ENCODE measurements at regions not wholly inside any gene's neighbourhood (a gene's known extent, or its start where the extent isn't known, plus 50 kb on each side); places are given as distances from the start of the nearest gene placed in this dataset.

DNA sequence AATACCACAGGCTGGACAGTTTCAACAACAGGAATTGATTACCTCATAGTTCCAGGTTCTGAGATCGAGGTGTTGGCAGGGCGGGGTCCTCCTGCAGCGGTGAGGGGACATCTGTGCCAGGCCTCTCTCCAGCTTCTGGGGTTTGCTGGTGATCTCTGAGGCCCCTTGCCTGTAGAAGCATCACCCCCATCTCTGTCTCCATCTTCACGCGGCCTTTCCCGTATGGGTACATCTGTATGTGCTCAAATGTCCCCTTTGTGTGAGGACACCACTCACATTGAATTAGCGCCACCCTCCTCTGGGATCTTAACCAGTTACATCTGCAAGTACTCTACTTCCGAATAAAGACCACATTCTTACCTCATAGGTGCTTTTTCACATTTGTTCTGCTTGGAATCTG lies 1029.9 kb downstream of the BRD1 start:
- DNase-seq: no peak

DNA sequence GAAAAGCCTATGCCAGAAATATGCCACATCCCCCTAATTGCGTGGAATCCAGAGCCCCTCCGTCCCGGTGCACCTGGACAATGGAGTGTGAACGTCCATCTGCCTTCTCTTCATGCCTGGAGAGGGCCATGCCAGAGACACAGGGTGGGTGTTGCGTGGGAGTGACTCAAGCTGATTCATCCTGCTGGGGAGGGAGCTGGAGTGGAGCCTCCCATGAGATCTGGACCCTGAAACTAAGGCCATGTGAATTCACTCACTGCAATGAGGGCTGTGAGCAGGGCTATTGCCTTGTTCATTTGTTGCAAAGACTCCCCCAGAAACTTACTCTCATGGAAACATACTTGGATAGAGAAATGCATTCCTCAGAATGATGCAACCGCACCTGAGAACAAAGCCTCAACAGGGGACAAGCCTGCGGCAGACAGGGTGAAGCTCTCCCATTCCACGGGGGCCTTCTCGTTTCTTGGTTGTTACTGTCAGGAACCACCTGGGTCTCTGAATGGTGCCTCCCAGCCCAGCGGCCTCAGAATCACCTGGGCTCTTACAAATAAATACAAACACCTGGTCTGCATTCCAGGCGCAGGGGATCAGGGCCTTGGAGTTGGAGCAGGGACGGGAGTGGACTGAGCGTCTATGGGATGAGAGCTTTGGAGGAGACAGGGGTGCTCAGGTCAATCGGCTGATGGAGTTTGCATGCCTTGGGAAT lies 1031.2 kb downstream of the BRD1 start:
- no peak for DNase-seq

DNA sequence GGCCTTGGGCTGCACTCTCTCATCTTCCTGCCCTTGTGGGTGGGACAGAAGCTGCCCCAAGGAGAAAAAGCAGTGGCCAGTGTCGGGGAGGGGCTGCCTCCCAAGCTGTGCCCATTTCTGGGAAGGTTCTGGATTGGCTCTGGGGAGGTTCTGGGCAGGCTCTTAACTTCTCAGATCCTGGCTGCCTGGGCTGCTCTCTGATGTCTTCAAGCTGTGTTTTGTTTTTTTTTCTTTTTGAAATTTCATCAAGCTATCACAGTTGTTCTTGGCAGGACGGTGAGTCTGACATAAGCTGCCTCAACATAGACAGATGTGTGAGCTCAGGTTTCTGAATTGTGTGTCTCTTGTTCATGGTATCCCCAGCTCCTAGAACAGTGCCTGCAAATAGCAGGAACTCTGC lies 1032.0 kb downstream of the BRD1 start:
- DNase-seq: no peak

DNA sequence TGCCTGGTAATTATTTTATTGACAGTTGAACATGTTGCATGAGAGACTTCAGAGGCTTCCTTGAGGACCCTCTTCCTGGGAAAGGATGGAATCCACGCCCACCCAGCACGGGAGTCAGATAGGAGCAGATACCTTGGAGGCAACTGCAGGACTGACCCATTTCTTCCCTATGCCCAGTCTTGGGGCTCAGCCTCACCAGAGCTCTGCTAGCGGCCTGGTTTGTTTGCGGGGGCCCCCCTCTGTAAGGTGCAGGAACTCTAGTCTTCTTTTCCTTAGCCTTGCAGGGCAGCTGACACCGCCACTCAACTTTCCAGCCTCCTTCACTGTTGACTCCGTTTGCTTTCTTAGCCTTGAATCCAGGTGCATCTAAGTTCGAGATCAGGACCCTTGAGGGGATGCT lies 1032.8 kb downstream of the BRD1 start:
- no peak for DNase-seq

DNA sequence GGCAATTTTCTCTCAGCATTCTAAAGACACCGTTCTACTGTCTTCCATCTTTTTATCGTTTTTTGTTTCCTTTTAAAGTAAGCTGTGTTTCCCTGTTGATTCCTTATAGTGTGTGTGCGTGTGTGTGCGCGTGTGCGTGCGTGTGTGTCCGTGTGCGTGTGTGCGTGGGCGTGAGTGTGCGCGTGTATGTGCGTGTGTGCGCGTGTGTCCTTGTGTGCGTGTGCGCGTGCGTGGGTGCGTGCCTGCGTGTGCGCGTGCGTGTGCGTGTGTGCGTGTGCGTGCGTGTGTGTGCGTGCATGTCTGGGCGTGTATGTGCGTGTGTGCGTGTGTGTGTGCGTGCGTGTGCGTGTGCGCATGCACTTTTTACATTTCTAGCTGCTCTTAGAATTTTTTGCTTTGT lies 1033.7 kb downstream of the BRD1 start:
- DNase-seq: no peak

DNA sequence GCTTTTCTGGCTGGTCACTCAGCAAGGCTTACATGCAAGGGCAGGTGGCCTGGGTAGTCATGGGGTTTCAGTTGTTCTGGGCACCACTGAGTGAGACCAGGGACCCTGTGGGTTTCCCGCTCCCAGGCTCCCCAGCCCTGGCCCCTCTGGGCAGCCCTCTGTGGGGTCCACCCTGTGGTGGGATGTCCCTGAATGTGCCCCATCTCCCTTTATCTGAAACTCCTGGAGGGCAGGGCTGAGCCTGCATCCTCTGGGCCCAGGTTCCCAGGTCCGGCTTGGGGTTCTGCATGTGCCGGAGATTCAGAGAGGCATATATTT lies 1041.0 kb downstream of the BRD1 start:
- DNase-seq: no peak

DNA sequence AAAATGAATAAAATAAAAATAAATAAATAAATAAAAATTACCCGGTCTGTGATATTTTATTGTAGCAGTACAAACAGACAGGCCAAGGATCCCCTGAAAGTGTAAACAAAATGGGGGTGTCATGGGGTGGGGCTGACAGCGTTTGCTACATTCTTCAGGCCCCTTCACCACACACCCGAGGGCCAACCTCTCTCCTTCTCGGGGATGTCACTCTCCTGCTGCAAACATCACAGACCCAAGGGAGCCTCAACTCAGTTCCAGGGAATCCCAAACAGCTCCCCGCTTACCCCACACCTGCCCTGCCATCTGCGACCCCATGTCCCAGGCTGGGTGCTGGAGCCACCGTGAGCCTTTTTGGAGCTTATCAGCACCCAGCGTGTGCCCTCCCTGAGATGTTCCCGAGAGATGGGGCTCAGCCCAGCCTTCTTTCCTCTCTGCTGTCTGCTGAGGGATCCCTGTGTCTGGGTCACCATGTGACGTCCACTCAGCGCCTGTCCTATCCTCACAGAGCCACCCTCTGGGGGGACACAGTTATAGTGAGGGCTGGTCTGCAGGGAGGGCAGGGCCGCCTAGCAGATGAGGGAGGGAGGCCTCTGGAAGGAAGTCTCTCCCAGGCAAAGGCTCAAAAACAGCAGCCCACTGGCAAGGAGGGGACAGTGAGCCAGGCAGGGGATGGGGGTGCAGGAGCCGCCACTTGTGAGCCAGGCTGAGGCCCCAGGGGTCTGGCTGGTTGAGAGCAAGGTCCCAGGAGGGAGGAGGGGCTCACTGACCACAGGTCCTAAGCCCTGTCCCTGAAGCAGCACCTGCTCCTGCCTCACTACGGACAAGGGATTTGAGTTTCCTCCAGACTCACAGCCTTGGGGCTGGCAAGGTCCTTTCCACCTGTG lies 1041.6 kb downstream of the BRD1 start:
- no peak for DNase-seq

DNA sequence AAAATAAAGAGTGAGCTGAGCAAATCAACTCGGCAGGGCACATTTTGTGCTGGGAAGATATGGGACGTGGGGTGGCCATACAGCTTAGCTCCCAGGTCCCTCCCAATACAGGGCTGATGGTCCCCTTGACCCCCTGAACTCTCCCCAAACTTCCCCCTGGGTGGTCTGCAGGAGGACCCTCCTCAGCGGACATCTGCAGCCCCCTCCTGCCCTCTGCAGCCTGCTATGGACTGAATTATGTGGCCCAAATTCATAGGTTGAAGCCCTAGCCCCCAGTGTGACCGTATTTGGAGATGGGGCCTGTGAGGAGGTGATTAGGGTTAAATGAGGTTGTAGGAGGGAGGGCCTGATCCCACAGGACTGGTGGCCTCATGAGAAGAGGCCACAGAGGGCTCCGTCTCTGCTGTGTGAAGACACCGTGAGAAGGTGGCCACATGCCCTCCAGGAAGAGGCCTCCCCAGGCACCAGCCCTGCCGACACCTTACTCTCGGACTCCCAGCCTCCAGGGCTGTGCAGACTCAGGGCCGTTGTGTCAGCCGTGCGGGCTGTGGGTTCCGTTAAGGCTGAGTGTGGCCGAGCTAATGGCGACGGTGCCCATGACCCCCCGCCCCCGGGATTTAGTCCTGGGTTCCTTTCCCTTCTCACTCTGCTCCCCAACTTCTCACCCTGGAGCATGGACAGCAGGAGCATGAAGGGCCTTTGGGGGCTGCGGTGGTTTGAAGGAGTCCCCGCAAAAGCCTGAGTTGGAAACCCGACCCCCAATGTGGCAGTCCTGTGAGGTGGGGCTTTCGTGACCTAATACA lies 1042.8 kb downstream of the BRD1 start:
- no peak for DNase-seq

DNA sequence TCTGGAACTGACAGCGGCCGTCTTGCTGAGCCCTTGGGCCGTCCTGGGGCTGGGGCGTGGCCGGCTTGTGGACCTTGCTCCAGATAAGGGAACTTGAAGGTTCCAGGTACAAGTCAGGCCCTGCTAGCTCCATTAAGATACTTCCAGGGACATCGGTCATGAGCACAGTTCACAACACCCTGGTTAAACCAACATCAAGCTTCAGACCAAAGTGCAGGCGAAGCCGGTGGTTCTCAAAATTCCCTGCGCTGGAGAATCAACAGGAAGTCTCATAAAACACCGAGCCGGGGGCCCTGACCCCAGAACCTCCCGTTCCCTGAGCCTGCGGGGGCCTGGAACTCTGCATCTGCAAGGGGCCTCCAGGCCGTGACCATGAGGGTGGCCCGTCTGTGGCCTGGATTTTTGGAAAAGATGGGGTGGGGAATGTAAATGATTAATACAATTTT lies 1043.8 kb downstream of the BRD1 start:
- no peak for DNase-seq

DNA sequence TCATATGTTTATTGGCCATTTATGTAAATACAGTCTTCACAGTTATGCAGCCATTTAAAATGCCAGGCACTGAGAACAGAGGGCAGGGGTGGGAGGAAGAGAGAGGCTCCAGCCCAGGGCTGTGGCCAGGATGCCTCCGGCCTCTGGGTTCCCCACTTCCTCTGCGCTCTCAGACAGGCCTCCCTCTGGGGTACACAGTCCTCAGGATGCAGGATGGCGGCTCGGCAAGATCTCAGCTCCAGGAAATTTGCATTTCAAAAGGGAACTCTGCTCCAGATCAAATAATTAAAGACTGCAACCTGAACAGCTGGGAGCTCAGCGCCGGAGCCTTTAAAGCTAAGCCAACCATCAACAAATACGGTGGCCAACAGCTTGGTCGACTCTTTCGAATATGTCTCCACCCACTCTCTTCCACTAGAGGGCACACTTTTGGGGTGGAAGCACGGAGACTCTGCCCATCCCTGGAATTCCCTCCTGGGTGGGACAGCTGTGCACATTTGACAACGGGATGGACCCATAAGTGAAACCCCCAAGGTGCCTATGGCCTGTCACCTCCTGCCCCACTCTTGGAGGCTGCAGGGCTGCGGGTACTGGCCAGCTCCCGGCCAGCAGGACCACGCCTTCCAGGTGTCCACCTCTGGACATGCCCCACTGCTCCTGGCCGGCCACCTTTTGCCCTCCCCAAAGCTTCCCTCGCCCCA lies 1044.7 kb downstream of the BRD1 start:
- no peak for DNase-seq

DNA sequence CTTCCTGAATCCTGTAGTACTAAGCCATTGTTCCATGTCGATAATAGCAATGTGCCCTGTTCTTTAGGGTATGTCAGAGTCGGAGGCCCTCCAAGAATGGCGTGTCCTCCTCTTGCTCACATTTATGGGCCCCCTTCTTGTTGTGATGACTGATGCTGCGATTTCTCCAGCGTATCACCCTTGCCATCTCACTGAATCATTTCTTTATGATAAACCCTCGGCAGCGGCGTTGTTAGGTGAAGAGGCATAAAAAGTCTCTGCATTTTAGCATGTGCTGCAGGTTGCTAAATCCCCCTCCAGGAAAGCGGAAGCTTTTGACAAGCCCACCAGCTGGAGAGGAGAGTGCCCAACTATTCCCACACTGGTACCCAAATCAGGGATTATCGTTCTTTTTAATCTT lies 1045.3 kb downstream of the BRD1 start:
- no peak for DNase-seq

DNA sequence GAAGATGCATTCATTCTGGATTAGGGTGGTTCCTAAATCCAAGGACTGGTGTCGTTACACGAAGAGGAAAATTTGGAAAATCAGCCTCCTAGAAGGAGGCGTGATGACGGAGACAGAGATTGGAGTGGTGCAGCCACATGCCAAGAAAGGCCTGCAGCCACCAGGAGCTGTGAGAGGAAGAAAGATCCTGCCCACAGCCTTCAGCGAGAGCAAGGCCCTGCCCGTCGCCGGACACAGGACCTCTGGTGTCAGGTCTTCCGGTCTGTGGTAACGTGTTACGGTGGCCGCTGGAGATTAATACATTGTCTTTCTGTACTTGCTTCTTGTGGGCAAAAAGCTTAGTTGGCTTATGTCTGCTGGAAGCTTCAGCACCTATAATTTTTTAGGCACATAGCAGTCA lies 1045.8 kb downstream of the BRD1 start:
- DNase-seq: no peak

DNA sequence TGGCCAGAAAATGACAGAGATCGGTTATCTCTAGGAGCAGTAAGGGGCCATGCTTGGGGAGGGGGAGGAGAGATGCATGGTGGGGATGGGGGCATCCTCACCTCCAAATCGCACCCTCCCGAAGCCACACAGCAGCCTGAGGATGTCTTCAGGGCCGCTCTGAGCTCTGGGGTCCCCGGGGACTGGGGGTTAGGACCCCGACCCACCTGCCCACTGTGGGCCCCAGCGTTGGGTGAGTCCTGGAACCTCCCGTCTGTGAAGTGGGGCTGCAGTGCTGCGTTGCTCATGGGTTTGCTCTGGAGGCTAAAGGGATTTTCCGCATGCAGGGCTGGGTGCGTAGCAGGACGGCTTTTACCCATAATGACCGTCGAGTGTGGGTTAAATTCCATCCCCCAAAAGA lies 1046.3 kb downstream of the BRD1 start:
- no peak for DNase-seq

DNA sequence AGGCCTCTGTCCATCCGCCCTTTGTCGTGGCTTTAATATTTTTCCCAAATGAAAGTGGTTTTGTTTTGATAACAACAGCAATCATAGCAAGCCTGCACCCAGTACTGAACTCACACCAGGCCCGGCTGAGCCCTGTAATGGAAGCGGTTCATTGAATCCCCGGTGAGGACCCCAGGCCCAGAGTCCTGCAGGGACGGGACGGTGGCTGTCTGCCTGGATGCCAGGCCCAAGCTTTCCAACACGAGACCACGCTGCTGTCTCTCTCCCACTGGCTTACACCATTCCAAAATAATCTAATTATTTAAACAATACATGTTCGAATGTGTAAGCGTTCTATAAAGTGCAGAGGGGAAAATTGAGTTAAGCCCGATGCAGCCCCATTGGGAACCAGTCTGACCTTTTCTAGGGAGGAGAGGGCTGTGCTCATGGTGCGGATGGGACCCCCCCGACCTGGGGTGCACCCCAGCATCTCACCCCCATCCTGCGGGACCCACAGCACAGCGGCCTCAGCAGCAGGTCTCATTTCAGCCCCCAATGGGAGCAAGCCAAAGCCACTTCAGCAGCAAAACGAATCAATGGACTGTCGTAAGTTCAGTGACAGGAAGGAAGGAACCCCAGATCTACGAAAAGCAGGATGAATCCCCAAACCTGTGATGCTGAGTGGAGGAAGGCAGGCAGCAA lies 1046.9 kb downstream of the BRD1 start:
- DNase-seq: no peak

DNA sequence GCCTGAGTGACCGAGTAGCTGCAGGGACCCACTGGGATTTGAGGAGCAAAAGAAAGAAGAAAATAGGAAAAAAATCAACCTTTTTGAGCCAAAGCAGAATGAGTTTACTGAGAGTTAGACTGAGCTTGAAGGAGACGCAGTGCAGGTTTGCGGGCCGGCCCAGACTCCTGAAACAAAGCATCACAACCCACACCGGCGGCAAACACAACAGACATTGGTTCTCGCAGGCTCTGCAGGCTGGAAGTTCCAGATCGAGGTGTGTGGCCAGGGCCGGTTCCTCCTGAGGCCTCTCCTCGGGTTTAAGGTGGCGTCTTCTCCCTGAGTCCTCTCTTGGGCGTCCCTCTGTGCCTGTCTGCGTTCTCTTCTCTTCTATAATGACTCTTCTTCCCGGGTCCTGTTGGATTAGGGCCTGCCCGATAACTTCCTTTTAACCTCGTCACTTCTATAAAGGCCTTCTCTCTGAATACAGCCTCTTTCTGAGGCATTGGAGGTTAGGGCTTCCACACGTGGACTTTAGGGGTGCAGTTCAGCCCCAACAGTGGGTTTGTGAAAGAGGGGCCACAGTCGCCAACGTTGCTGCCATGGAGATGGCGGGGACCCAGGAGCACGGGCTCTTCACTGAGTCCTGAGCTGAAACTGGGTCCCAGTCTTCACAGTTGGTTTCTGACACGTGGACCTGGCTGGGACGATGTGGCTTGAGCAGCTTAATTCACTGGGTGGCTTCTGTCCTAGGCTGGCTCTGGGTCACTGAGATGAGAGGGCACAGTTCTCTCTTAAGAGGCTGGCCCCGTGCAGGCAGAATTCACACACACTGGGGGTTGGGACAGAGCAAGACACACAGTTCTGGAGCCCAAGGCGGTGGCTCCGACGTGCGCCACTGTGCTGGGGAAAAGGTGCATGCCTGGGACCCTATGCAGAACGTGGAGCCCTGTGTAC lies 1047.7 kb downstream of the BRD1 start:
- no peak for DNase-seq

DNA sequence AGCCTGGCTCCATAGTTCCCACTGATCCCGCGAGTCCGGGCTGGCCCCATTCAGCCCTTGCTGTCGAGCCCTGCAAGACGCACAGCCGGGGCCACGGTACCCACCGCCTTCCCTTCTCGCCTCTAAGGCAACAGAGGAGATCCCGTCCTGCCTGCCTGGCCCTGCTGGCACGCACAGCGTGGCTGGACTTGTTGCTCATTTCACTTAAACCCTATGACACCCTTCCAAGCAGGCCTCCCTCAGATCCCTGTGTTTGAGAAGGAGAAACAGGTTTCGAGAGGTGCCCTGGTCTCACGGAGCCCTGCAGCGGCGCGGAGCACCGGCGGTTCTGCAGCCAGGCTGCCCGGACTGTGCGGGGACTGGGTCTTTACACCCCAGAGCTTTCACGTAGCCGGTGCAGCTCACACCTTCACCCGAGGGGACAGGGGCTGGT lies 1048.4 kb downstream of the BRD1 start:
- DNase-seq: no peak

DNA sequence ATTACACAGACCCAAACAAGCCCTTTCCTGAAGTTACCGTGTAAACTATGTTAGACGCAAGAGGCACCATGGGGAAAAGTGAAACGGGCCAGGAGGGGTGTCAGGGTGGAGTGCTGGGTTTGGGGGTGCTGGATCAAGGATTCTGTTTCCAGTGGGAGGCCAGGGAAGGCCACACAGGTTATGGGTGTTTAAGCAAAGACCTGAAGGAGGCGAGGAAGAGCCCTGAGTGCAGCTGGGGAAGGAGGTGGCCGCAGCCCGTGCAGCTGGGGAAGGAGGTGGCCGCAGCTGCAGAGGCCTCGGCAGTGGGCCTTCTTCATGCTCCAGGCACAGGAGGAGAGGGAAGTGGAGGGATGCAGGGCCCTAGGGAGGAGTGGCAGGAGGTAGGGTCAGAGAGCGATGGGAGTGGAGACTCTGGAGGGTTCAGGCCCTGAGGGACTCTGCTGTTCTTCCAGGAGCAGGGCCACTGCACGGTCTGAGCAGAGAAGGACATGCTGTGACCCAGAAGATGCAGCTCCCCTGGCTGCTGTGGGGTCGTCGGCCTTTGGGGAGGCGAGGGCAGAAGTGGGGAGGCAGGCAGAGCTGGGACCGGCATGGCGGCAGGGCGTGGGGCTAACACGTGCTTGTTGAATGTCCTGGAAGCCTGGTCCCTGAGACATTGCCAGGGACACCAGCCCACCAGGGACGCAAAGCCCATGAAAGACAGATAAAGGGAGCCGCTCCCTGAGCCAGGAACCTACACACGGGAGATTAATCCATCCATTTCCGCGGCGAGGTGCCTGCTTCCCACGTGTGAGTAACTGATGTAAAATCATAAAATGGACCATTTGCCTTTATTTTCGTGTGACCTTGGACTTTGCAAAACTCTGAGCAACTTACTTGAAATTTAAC lies 1049.1 kb downstream of the BRD1 start:
- DNase-seq: no peak

DNA sequence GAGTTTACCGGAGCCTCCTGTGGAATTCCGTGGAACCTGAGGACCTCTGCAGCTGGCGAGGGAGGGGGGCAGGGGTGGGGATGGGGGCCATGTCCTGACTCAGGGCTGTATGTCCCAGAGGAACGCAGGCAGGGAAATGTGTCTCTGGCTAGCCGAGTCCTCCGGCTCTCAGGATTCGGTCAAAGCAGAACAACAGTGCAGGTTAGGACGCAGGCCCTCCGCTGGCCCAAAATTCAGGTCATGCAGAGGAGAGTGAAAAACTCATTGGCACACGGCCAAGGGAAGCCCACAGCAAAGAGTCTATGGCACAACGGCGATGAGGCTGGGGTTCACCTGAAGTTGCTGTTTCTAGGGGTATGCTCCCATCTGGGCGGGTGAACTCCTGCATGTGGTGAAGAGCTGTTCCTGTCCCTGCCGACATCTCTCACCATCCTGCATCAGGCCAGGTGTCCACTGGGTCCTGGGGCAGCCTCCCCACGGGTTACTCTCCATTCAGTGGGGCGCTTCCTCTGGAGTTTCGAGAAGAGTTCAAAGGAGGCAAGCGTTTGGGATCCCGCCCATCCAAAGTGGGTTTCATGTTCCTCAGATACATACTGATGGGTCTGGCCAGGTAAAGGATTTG lies 1055.3 kb downstream of the BRD1 start:
- no peak for DNase-seq

DNA sequence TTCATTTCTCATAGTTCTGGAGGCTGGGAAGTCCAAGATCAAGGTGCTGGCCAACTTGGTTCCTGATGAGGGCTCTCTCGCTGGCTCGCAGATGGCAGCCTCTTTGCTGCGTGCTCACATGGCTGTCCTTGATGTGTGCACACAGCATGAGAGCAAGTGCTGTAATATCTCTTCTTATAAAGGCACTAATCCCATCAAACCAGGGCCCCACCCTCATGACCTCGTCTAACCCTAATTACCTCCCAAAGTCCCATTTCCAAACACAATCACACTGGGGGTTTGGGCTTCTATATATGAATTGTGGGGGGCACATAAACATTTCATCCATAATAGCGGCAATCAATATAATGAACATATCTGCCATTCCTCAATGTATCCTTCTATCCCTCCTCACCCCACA lies 1062.1 kb downstream of the BRD1 start:
- no peak for DNase-seq
